NCI-H82 (cell line): ENCODE measurements at regions not wholly inside any gene's neighbourhood (a gene's known extent, or its start where the extent isn't known, plus 50 kb on each side); places are given as distances from the start of the nearest gene placed in this dataset.

Experiments
- DNase-seq: peaks from one replicate; lab custom pipeline; 2025; lab: John Stamatoyannopoulos, UW

DNA sequence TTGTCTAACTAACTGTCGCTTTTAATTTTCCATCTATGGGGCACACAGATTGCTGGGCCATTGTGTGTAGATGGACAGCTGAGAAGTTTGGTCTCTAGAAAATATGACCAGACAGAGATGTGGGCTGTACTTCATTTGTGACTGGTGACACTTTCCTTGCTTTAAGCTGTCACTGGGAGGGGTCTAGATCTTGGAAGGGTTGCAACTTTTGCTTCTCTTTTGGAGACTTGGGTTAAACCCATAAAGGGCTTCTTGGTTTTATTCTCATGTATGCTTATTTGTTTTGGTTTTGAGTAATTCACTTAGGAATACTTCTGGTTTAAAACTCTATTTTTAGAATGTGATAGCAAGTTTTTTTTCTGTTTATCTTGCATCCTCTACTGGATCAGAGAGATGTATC is 80.2 kb downstream of the ETS2 start:
- DNase-seq, result no peak

DNA sequence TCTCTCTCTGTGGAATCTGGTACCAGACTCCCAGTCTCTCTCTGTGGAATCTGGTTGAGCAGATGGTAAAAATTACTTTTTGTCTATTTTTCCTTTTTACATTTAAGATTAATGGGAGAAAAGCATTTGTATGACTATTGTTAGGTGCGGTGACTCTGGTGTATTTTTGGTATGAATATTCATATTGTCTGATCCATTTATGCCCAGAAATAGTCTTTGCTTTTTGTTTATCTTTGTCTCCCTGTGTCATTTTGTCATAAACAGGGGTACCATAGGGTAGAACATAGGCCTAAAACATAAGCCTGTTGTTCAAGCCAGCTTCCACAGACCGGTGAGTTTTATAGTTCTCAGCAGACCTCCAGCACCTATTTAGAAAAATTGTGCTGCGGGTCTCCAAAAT is 78.7 kb downstream of the ETS2 start:
- DNase-seq, result no peak

DNA sequence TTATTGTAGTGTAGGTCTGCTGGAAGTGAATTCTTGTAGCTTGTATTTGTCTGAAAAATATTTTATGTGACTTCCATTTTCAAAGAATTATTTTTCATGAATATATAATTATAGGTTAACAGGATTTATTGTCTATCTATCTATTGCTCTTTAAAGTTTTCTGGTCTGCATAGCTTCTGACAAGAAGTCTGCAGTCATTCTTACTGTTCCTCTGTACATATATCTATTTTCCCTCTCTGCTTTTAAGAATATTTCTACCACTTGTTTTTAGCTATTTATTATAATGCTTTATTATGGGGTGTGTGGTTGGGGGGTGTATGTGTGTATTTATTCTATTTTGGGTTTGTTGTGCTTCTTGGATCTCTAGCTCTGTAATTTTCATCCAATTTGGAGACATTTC is 77.4 kb downstream of the ETS2 start:
- DNase-seq, result no peak

DNA sequence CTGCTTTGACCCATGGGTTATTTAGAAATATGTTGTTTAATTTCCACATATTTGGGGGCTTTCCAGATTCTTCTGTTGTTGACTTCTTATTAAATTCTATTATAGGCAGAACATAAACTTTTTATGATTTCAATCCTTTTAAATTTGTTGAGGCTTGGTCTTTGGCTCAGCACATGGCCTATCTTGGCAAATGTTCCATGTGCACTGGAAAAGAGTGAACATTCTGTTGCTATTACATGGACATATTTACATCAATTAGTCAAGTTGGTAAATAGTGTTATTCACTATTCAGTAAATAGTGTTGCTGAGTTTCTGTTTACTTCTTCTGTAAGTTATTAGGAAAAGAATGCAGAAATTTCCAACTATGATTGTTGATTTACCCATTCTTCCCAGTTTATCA is 75.4 kb downstream of the ETS2 start:
- no peak for DNase-seq

DNA sequence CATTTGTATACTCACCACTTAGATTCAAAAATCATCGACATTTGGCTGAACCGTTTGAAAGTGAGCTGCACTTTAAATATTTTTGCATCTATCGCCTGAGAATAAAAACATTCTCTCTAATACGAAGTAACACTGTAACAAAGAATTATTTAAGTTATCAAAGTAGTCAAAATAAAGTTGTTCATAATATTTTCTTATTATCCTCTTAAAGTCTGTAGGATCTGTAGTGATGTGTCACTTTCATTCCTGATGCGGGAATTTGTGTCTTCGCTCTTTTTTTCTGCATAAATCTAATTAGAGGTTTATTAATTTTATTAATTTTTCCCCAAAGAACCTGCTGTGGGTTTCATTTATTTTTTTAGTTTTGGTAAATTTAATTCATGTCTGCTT is 74.8 kb downstream of the ETS2 start:
- no peak for DNase-seq

DNA sequence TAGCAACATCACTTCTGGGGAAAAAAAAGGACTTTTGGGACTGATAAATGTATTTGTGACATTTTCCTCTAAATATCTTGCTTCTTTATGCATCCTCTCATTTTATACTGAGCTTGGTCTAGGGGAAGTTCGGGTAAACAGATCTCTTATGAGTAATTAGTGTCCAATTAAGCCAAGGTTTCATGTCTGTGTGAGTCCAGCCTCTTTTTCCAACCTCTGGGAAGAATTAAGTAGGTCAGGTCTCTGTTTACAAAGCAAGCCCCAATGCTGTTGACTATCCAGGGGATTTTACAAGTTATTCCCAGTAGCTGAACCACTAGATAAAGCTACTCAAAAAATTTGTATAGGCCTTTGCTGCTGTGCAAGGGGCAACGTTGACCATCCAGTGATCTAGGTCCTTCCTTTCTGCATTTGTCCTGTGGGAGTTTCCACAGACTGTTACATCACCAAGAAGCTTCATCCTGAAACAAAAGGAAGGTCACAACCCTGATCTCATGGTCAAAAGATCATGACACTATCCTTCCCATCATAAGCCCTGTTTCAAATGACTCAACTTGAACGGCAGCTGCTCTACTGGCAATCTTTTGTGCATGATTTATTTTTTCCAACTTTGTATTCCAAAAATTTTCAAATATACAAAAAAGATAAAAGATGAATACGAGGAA is 74.3 kb downstream of the ETS2 start:
- DNase-seq, result no peak

DNA sequence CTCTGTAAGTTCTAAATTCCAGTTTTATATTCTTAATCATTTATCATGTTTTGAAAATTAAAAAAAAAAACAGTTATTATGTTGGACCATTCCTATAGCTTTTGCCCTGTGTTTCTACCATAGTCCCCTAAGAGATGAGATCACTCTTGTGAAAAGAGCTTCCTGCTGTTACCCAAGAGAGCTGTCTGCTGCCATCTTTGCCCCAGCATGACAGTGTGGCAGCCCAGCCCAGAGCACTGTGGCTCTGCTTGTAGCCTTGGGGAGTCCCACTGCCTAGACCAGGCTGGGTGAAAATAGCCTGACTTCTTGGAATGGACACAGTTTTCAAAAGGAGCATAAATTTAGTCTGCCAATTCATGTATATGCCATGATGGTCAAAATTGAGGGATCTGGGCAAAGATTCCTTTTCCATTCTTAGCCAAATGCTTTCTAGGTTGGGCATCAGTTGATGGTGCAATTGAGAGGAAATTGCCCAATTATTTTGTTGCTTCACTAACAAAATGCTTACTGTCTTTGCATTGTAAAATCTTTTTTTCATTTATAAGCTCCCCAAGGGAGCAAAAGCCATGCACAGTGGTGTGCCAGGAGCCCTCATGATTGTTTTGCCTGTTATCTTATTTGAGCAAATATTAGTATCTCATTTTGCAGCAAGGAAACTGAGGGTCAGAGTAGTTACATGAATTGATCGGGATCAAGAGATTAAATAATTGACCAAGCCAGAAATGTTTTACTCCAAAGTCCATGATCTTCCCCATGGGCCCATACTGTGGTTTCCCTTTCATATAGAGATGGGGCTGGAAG is 72.8 kb downstream of the ETS2 start:
- no peak for DNase-seq

DNA sequence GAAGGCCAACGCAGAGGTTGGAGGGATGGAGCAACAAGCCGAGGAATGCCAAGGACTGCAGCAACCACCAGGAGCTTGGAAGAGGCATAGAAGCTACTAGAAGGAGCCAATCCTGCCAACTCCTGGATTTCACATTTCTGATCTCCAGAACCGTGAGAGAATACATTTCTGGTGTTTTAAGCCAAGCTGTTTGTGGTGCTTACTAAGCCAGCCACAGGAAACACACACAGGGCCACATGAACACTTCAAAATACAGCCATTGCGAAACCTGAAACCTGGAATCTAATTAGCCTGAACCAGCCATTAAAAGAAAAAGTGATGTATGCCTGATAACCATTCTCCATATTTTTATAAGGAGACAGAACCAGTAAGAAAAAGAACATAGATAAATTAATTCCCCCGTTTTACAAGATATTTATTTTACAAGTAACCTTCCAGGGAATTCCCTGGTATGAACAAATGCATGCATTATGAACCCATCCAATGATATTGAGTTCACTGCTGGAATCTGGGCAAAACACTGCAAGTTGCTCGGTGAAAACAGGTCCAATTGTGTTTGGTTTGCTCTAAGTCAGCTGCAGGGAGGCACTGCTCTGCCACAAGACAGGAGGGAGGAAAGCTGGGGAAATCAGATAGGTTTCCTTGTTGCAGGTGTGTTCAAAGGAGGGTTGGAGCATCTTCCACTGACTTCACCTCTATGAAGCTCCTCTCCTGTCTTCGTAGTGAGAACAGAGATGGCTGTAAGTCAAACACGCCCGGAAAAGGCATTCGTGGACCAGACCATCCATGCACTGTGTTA is 70.2 kb downstream of the ETS2 start:
- no peak for DNase-seq
